DOHH2 (cell line): ENCODE measurements at regions not wholly inside any gene's neighbourhood (a gene's known extent, or its start where the extent isn't known, plus 50 kb on each side); places are given as distances from the start of the nearest gene placed in this dataset.

Experiments
- H3F3A ChIP-seq: fragments of 200-600 bp; sonication (generic), shearing (Covaris generic); 2 replicates; pipeline ENCODE4 v1.6.0; 2016; ENCODE audit warnings: antibody characterized with exemption, mild to moderate bottlenecking; ENCODE audit not compliant: control insufficient read depth, insufficient read depth
- H3K27ac ChIP-seq: fragments of 200-600 bp; sonication (generic); 2 replicates; pipeline ENCODE4 v1.5.1; 2014; ENCODE audit warnings: low read depth, mild to moderate bottlenecking, low read length, moderate library complexity
- H3K27me3 ChIP-seq: fragments of 200-600 bp; sonication (generic); 2 replicates; pipeline ENCODE4 v1.6.1; 2014; ENCODE audit warnings: mild to moderate bottlenecking, low read length, mixed read lengths; ENCODE audit not compliant: control insufficient read depth
- H3K36me3 ChIP-seq: fragments of 200-600 bp; sonication (generic); 2 replicates; pipeline ENCODE4 v1.6.1; 2014; ENCODE audit warnings: mild to moderate bottlenecking, low read length, moderate library complexity, mixed read lengths; ENCODE audit not compliant: control insufficient read depth
- H3K4me1 ChIP-seq: fragments of 200-600 bp; sonication (generic); 2 replicates; pipeline ENCODE4 v1.6.1; 2014; ENCODE audit warnings: mild to moderate bottlenecking, low read length, mixed read lengths; ENCODE audit not compliant: control insufficient read depth
- H3K4me2 ChIP-seq: fragments of 200-600 bp; sonication (generic); 2 replicates; pipeline ENCODE4 v1.6.0; 2014; ENCODE audit warnings: mild to moderate bottlenecking, low read length, moderate library complexity
- H3K4me3 ChIP-seq: fragments of 200-600 bp; sonication (generic); 2 replicates; pipeline ENCODE4 v1.5.1; 2014; ENCODE audit warnings: mild to moderate bottlenecking, low read length, mixed read lengths
- H3K79me2 ChIP-seq: fragments of 200-600 bp; sonication (generic); 2 replicates; pipeline ENCODE4 v1.6.1; 2014; ENCODE audit warnings: mild to moderate bottlenecking, low read length, mixed read lengths; ENCODE audit not compliant: control insufficient read depth
- H3K9me2 ChIP-seq: fragments of 200-600 bp; sonication (generic); replicated peaks from 2 replicates; pipeline ENCODE4 v1.6.1; 2014; ENCODE audit warnings: mild to moderate bottlenecking, low read length, mixed read lengths; ENCODE audit not compliant: control insufficient read depth
- H3K9me3 ChIP-seq: fragments of 200-600 bp; sonication (generic); 2 replicates; pipeline ENCODE4 v1.6.1; 2014; ENCODE audit warnings: antibody characterized with exemption, low read length, mixed read lengths; ENCODE audit not compliant: control insufficient read depth, insufficient read depth
- H4K20me1 ChIP-seq: fragments of 200-600 bp; sonication (generic); 2 replicates; pipeline ENCODE4 v1.6.0; 2014; ENCODE audit warnings: low read depth, mild to moderate bottlenecking, antibody characterized with exemption, low read length, moderate library complexity; ENCODE audit not compliant: control insufficient read depth, insufficient read depth
- CTCF ChIP-seq: fragments of 200-600 bp; sonication (generic); IDR thresholded peaks from one replicate; pipeline ENCODE4 v1.5.1; 2014; ENCODE audit warnings: antibody characterized with exemption, mild to moderate bottlenecking, low read depth, low read length; ENCODE audit not compliant: poor library complexity, severe bottlenecking
- EZH2phosphoT487 ChIP-seq: fragments of 200-600 bp; sonication (generic); IDR thresholded peaks from 2 replicates; pipeline ENCODE4 v1.6.1; 2017; ENCODE audit warnings: borderline replicate concordance, mild to moderate bottlenecking, antibody characterized with exemption, low read length, moderate library complexity, mixed read lengths

- H3K4me1 ChIP-seq = no peaks in the 10 kb centered on the region
- H4K20me1 ChIP-seq = no peaks in the 10 kb centered on the region
- H3K36me3 ChIP-seq = no peaks in the 10 kb centered on the region
- no peaks in the 10 kb centered on the region for H3K27me3 ChIP-seq
- no peak overlapping the region for H3K4me2 ChIP-seq
- no peaks in the 10 kb centered on the region for H3F3A ChIP-seq
- H3K9me3 ChIP-seq = no peaks in the 10 kb centered on the region
- no peak overlapping the region for H3K4me3 ChIP-seq
- no peaks in the 10 kb centered on the region for H3K79me2 ChIP-seq
- H3K27ac ChIP-seq = no peak overlapping the region
- no peaks in the 10 kb centered on the region for H3K9me2 ChIP-seq
- TF ChIP-seq EZH2phosphoT487 (no peak), CTCF (peak; percentile 65)
Measured at GRCh38 chr13:107203146-107203847, 635.4 kb upstream of the ARGLU1 start.

- no peaks in the 10 kb centered on the region for H3K9me2 ChIP-seq
- H4K20me1 ChIP-seq = no peaks in the 10 kb centered on the region
- H3K27ac ChIP-seq = no peak overlapping the region
Measured at GRCh38 chr13:107202371-107203023, 634.6 kb upstream of the ARGLU1 start.

GRCh38 chr13:107200491-107200890 is 632.6 kb upstream of the ARGLU1 start:
- Histone ChIP-seq H3K4me3 (no peak overlapping the region), H3K9me3 (no peaks in the 10 kb centered on the region), H3K4me2 (no peak overlapping the region), H3F3A (no peaks in the 10 kb centered on the region), H3K36me3 (no peaks in the 10 kb centered on the region), H3K27me3 (no peaks in the 10 kb centered on the region), H3K27ac (no peak overlapping the region), H3K4me1 (no peaks in the 10 kb centered on the region), H4K20me1 (no peaks in the 10 kb centered on the region), H3K9me2 (no peaks in the 10 kb centered on the region), H3K79me2 (no peaks in the 10 kb centered on the region)
- TF ChIP-seq EZH2phosphoT487 = no peak
- no peak for TF ChIP-seq CTCF

More at GRCh38 chr13:107202371-107203023, 634.6 kb upstream of the ARGLU1 start:
- no peaks in the 10 kb centered on the region for H3K27me3 ChIP-seq
- H3K4me1 ChIP-seq = no peaks in the 10 kb centered on the region
- H3K9me3 ChIP-seq = no peaks in the 10 kb centered on the region
- H3K36me3 ChIP-seq = no peaks in the 10 kb centered on the region
- no peaks in the 10 kb centered on the region for H3F3A ChIP-seq
- H3K4me2 ChIP-seq = no peak overlapping the region
- no peaks in the 10 kb centered on the region for H3K79me2 ChIP-seq
- no peak overlapping the region for H3K4me3 ChIP-seq
- no peak for TF ChIP-seq EZH2phosphoT487

GRCh38 chr13:107192289-107192688 is 624.4 kb upstream of the ARGLU1 start:
- TF ChIP-seq CTCF (no peak), EZH2phosphoT487 (no peak)
- no peak overlapping the region for H3K4me3 ChIP-seq
- no peak overlapping the region for H3K4me2 ChIP-seq

More at GRCh38 chr13:107192289-107192688, 624.4 kb upstream of the ARGLU1 start:
- Histone ChIP-seq H3K9me3 (no peaks in the 10 kb centered on the region), H3K4me1 (no peaks in the 10 kb centered on the region), H3K9me2 (no peaks in the 10 kb centered on the region), H3K27me3 (no peaks in the 10 kb centered on the region), H4K20me1 (no peaks in the 10 kb centered on the region), H3K79me2 (no peaks in the 10 kb centered on the region), H3K27ac (no peak overlapping the region), H3K36me3 (no peaks in the 10 kb centered on the region), H3F3A (no peaks in the 10 kb centered on the region)
